GM19043 (cell line): ENCODE measurements at regions not wholly inside any gene's neighbourhood (a gene's known extent, or its start where the extent isn't known, plus 50 kb on each side); places are given as distances from the start of the nearest gene placed in this dataset.
"Not testable (repeated sequence)": the region's sequence is repeated elsewhere in the genome, so short reads cannot be mapped to it uniquely, and the experiment has no call there.

Source experiments
- ATAC-seq: cut with Tn5 transposase; IDR thresholded peaks from one replicate; pipeline ENCODE4 v1.9.1; 2021; ENCODE audit warnings: low read depth; ENCODE audit not compliant: unreplicated experiment

DNA sequence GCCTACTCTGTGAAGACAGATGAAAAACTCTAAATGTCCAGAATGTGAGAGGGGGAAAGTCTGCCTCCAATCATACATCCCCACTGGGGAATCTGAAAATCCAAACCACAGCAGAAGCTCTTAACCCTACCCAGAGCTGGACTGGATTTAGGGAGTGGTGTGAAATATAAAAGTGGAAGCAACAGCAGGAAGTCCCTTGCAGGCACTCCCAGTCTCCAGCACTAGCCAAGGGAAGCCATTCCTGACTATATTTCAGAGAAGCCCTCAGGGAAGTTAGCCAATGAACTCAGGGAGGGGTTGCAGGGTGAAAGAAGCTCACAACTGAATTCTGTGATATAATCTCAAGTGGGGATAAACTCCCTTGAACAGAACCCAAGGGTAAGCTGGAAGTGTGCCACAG, 51.5 kb downstream of the CRPPA start:
- no peak for ATAC-seq

DNA sequence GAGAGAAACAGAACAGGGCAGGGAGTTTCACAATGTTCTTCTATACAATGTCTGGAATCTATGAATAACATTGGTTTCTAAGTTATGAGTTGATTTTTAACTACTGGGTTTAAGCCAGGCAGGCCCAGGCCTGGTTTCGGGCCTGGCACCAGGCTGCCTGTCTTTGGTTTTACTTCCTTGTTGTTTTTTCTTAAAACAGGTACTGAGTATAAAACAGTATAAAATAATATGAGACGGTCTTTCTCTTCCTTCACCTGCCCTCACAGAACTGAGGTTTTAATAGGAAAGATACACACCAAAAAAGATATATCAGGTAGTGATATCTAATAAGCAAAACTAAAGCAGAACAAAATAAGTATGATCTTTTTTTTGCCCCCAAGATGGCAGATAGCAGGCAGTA, 52.0 kb downstream of the CRPPA start:
- ATAC-seq: not testable (repeated sequence)

GRCh38 chr7:16368885-16369284, 52.5 kb downstream of the CRPPA start:
- no peak for ATAC-seq

DNA sequence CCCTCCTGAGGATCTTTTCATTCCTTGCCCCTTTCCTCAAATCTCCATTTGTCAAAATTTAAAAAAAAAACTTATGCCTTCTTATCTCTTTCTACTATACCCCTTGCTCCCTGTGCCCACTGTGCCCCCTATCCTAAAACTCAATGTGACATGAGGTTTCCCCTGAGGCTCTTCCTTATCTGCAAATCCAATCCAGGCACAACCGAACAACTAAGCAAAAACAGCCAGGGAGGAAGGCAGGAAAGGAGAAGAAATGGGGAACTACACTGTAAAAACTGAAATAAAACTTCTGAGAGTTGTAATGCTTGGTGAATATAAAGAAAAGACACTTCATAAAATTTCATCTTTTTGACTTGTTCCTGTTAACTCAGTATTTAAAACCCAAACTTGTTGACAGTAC, 54.2 kb downstream of the CRPPA start:
- no peak for ATAC-seq

DNA sequence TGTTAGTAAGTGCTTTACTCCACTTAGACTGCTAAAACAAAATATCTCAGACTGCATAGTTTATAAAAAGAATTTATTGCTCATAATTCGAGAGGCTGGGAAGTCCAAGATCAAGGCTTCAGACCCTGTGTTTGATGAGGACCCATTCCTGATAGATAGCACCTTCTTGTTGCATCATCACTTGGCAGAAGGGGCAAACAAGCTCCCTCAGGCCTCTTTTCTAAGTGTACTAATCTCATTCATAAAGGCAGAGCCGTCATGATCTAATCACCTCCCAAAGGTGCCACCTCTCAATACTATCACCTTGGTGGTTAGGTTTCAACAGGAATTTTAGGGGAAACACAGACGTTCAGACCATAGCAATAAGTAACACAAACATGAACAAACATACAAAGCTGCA, 55.4 kb downstream of the CRPPA start:
- ATAC-seq: no peak

DNA sequence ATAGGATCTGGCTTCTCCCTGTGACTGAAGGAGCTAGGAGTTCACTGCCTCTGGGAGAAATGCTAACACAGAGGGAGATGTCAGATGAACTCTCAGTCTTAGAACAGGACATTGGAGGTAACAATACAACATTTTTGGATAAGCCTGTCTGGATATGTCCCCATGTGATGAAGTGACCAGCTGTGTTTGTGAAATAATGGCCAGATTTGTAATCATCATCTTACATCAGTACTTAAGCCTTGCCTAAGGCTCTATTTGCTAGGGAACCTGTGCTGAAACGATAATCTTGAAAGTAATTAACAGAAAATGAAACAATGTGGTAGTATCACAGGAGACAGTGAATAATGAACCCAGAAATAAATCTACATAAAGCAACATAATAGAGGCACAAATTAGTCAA, 56.2 kb downstream of the CRPPA start:
- no peak for ATAC-seq

DNA sequence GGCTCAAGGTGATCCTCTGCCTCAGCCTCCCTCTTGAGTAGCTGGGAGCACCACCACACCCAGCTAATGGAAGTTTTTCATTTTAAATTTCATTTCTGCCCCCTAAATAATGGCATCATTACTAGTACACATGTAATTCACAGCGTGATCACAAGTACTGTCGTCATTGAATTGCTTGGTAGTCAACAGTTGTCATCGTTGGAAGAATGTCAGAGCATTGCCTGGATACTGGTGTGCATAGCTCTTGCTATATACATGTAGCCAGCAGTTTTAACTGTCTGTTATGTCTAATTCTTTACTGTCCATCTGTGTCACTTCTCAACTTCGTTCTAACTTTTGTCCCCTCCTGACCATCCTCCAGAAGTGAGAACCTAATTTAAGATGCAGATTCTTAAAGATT, 62.1 kb downstream of the CRPPA start:
- ATAC-seq: no peak

DNA sequence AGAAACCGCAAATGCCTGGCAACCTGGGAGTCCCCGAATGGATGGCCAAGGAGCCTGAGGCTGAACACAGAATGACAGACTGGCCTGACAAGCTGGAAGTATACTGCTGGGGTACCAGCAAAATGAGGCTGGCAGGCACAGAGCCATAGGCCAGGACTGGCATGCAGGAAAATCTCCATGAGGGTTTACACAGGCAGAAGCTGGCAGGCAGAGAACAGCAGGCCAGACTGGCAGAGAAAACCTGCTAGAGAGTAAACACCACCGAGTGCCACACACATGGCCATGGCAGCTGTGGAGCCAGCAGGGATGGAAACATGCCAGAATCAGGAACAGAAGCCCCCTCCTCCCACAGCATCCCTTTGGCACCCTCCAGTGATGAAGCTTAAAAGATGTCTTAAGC, 63.4 kb downstream of the CRPPA start:
- no peak for ATAC-seq

GRCh38 chr7:16357474-16357873, 63.9 kb downstream of the CRPPA start:
- no peak for ATAC-seq

DNA sequence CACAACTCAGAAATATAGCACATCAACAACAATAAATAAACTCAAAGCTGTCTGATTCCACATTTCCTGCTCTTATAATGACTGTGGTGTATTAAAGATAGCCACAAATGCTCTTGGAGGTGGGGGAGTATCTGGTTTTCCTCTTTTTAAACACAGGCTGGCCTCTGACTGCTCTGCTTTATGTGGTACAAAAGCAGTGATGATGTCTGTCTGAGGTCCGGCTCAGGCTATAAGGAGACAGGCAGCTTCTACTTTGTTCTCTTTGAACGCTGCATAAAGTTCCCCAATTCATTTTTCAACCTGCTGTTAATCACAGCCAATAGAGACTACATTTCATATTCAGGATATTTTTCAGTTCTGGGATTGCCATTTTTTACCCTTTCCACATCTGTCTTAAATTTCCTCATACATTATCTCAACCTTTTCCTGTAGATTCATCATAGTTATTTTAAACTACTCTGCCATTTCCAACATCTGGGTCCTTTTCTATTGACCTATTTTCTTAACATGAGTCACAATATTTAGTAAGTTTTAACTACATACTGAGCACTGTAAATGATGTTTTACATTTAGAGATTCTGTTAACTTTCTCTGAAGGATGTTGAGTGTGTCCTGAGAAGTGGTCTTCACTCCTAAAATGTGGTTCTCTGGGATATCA, 64.9 kb downstream of the CRPPA start:
- no peak for ATAC-seq

DNA sequence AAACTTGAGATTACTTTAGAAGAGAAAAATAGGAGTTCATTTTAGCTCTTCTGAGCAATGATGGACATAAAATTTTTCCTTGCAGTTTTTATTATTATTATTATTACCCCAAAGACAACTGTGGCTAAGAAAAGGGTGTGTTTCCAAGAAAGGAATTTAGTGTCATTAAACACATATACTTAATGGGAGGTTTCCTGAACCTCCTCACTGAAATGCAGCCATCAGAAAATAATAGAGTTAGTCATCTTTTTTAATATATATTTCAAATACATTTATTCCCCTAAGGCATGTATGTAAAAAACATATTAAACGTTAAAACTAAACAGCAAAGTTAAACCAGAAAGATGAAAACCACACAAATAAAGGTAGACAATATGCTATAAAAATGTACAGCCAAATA, 66.8 kb downstream of the CRPPA start:
- no peak for ATAC-seq

- ATAC-seq: no peak
Observed at GRCh38 chr7:16353226-16353625, 68.1 kb downstream of the CRPPA start.

GRCh38 chr7:16350634-16351033, 70.7 kb downstream of the CRPPA start:
- ATAC-seq: no peak

- ATAC-seq: no peak
Observed at GRCh38 chr7:16348251-16348650, 73.1 kb downstream of the CRPPA start.

- no peak for ATAC-seq
Observed at GRCh38 chr7:16347827-16348192, 73.5 kb downstream of the CRPPA start.

DNA sequence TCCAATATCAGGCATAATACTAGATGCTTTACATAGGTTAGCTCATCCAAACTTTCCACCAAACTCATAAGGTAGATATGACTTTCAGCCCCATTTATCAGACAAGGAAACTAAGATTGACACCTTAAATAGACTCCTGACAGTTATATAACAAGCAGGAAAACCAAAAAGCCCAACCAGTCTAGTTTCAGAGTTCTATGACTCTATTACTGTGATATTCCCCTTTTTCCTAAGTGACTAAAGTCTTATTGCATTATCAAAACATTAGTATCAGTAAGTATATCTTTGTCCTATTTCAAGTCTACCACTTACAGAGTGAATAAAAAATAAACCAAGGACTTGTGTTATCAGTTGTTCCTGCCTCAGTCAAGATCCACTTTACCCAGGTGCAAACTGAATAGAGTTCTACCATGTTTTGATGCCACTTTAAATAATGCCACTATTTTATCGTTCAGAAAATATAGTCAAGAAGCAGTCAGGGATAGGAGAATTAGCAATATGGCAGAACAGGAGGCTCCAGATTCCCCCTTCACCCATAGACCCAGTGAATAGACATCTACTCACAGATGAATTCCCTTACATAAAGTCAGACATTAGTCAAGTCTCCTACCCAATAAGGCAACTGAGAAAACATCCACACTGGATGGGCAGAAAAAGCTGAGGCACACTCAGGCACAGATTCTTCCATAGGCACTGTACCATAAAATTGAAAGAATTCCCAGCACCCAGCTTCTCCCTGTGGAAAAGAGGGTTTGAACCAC, 74.1 kb downstream of the CRPPA start:
- ATAC-seq: no peak

DNA sequence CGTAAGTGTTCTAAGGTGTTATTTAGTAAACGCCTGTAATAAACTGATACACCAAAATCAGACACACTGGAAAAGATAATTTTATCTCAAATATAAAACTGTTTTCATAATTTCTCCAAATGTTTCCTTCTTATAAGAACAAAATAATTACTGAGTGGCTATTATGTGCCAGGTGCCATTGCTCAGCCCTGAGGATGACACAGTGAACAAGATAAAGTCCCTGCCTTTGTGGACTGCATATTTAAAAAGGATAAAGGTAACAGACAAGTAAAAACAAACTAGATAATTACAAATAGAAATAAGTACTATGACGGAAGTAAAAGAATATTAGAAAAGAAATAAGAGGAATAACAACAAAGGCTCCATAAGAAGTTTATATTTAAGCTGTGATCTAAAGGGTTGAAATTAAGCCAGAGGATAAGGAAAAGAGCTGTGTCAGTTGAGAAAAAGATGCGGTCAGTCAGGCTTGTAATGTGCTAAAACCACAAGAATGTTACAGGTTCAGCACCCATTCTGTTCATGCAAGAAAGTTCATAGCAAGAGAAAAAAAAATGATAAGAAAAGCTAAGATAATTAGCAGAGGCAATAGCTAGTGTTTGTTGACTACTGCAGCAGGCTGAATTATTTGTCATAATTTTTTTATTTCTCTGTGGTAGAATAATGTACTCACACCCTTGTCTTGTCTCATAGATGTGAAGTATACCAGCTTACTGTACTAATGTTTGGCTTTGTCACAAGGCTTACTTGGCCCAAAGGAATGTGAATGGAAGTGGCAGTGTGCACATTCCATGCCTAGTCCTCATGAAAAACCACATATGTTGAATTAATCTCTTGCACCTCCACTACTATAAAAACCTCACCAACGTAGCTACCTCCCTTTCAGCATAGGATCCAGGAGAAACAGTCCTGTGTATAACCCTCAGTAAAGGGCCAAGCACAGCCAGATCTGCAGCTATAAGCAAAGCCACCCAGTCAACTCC, 75.1 kb downstream of the CRPPA start:
- ATAC-seq: no peak

GRCh38 chr7:16344927-16345326, 76.4 kb downstream of the CRPPA start:
- no peak for ATAC-seq

GRCh38 chr7:16343612-16344011, 77.7 kb downstream of the CRPPA start:
- no peak for ATAC-seq

- ATAC-seq: no peak
Observed at GRCh38 chr7:16338065-16338464, 83.3 kb downstream of the CRPPA start.

GRCh38 chr7:16326106-16326505, 95.2 kb downstream of the CRPPA start:
- no peak for ATAC-seq
